IMR-90 (cell line): ENCODE measurements at regions not wholly inside any gene's neighbourhood (a gene's known extent, or its start where the extent isn't known, plus 50 kb on each side); places are given as distances from the start of the nearest gene placed in this dataset.
A peak's percentile ranks its signal among the peaks of the same experiment; 100 is the strongest.

Experiments used
- ATAC-seq: fragments of 200-7000 bp; cut with Tn5 transposase; 2 replicates; pipeline ENCODE4 v1.9.1; 2020; ENCODE audit warnings: low read depth, mild to moderate bottlenecking, moderate library complexity
- BruUV-seq: library from RNA; stranded (reverse); fragments of 400-500 nt; replicated peaks from 2 replicates; lab custom pipeline; 2021; lab: Mats Ljungman, UMichigan
- CTCF ChIA-PET: fragments of 300-600 bp; formaldehyde crosslinking; extraction: SDS; loops from one replicate; lab custom pipeline; 2021; ENCODE audit warnings: antibody characterized with exemption; lab: Yijun Ruan, JAX
- POLR2A ChIA-PET: fragments of 300-600 bp; sonication (Branson Sonifier 250); formaldehyde crosslinking; loops from one replicate; lab custom pipeline; 2022; ENCODE audit warnings: antibody characterized with exemption; ENCODE audit not compliant: unreplicated experiment; lab: Charles Lee
- DNase-seq: peaks from one replicate; pipeline ENCODE4 v3.0.0; 2013
- H2AFZ ChIP-seq: replicated peaks from 2 replicates; pipeline ENCODE3; 2013; ENCODE audit warnings: low read length, mild to moderate bottlenecking; ENCODE audit not compliant: poor library complexity
- H2AK5ac ChIP-seq: 2 replicates; pipeline ENCODE4 v1.6.1; 2013; ENCODE audit warnings: low read depth, low read length, inconsistent platforms
- H2AK9ac ChIP-seq: replicated peaks from 2 replicates; pipeline ENCODE3; 2013; ENCODE audit warnings: mild to moderate bottlenecking, low read depth, low read length, moderate library complexity; ENCODE audit not compliant: poor library complexity
- H2BK120ac ChIP-seq: 2 replicates; pipeline ENCODE4 v1.6.1; 2013; ENCODE audit warnings: low read depth, low read length, inconsistent platforms
- H2BK15ac ChIP-seq: 3 replicates; pipeline ENCODE4 v1.6.1; 2013; ENCODE audit warnings: low read depth, low read length, inconsistent platforms
- H2BK20ac ChIP-seq: 2 replicates; pipeline ENCODE4 v1.6.1; 2013; ENCODE audit warnings: low read depth, mild to moderate bottlenecking, inconsistent platforms, low read length, moderate library complexity
- H2BK5ac ChIP-seq: 2 replicates; pipeline ENCODE4 v1.6.1; 2013; ENCODE audit warnings: mild to moderate bottlenecking, low read depth, low read length, inconsistent platforms; ENCODE audit not compliant: poor library complexity, severe bottlenecking
- H3K14ac ChIP-seq: replicated peaks from 2 replicates; pipeline ENCODE4 v1.6.1; 2013; ENCODE audit warnings: low read depth, low read length, inconsistent platforms
- H3K18ac ChIP-seq: 2 replicates; pipeline ENCODE4 v1.6.1; 2013; ENCODE audit warnings: low read depth, low read length, control low read depth
- H3K23ac ChIP-seq: 2 replicates; pipeline ENCODE4 v1.6.1; 2013; ENCODE audit warnings: low read depth, low read length, inconsistent platforms
- H3K27ac ChIP-seq: 2 replicates; pipeline ENCODE4 v1.5.1; 2013; ENCODE audit warnings: mild to moderate bottlenecking, control low read depth, low read length; ENCODE audit not compliant: insufficient read depth
- H3K27me3 ChIP-seq: 2 replicates; pipeline ENCODE4 v1.6.1; 2013; ENCODE audit warnings: low read length; ENCODE audit not compliant: control insufficient read depth, insufficient read depth
- H3K36me3 ChIP-seq: 2 replicates; pipeline ENCODE4 v1.6.1; 2013; ENCODE audit warnings: low read length, mixed read lengths; ENCODE audit not compliant: control insufficient read depth, insufficient read depth
- H3K4ac ChIP-seq: 2 replicates; pipeline ENCODE4 v1.6.1; 2013; ENCODE audit warnings: low read depth, low read length, inconsistent platforms
- H3K4me1 ChIP-seq: 2 replicates; pipeline ENCODE4 v1.6.1; 2013; ENCODE audit warnings: low read length, mixed read lengths; ENCODE audit not compliant: control insufficient read depth, insufficient read depth
- H3K4me2 ChIP-seq: 2 replicates; pipeline ENCODE4 v1.6.1; 2013; ENCODE audit warnings: low read depth, mild to moderate bottlenecking, control low read depth, low read length, moderate library complexity
- H3K4me3 ChIP-seq: 2 replicates; pipeline ENCODE4 v1.5.1; 2013; ENCODE audit warnings: low read depth, mild to moderate bottlenecking, control low read depth, low read length, moderate library complexity; ENCODE audit not compliant: insufficient read depth
- H3K56ac ChIP-seq: 2 replicates; pipeline ENCODE4 v1.6.1; 2013; ENCODE audit warnings: low read length, inconsistent platforms; ENCODE audit not compliant: insufficient read depth; ENCODE audit errors: extremely low read depth
- H3K79me1 ChIP-seq, 2 experiments: 2 replicates each; pipeline ENCODE4 v1.6.1; 2013; ENCODE audit warnings: low read length in 2 of 2, inconsistent platforms in 1 of 2, low read depth in 1 of 2
- H3K9ac ChIP-seq: 2 replicates; pipeline ENCODE4 v1.6.1; 2013; ENCODE audit warnings: low read depth, low read length, control low read depth
- H3K9me1 ChIP-seq: 2 replicates; pipeline ENCODE4 v1.6.1; 2013; ENCODE audit warnings: low read length, inconsistent platforms; ENCODE audit not compliant: insufficient read depth
- H3K9me3 ChIP-seq: 2 replicates; pipeline ENCODE4 v1.6.1; 2013; ENCODE audit warnings: low read length; ENCODE audit not compliant: control insufficient read depth, insufficient read depth
- H4K20me1 ChIP-seq: 2 replicates; pipeline ENCODE4 v1.6.1; 2013; ENCODE audit warnings: low read length, inconsistent platforms; ENCODE audit not compliant: insufficient read depth
- H4K5ac ChIP-seq: 2 replicates; pipeline ENCODE4 v1.6.1; 2013; ENCODE audit warnings: mild to moderate bottlenecking, low read depth, low read length, control low read depth
- H4K8ac ChIP-seq, 2 experiments: 2 replicates each; pipeline ENCODE4 v1.6.1; 2013; ENCODE audit warnings: low read depth in 2 of 2, low read length in 2 of 2, control low read depth in 1 of 2, inconsistent platforms in 1 of 2
- H4K91ac ChIP-seq: 2 replicates; pipeline ENCODE4 v1.6.1; 2013; ENCODE audit warnings: low read depth, low read length, inconsistent platforms; ENCODE audit not compliant: insufficient read depth
- BHLHE40 ChIP-seq: fragments of 150-350 bp; IDR thresholded peaks from 2 replicates; pipeline ENCODE4 v1.6.1; 2016; ENCODE audit warnings: mild to moderate bottlenecking, low read depth, low read length
- CEBPB ChIP-seq: IDR thresholded peaks from 2 replicates; pipeline ENCODE4 v1.6.1; 2012; ENCODE audit warnings: low read depth, low read length, improper control_type of control experiment
- CHD1 ChIP-seq: IDR thresholded peaks from 2 replicates; pipeline ENCODE4 v1.6.1; 2012; ENCODE audit warnings: low read depth, low read length, improper control_type of control experiment
- ELK1 ChIP-seq: fragments of 150-350 bp; IDR thresholded peaks from 2 replicates; pipeline ENCODE4 v1.6.1; 2016; ENCODE audit warnings: low read depth, mild to moderate bottlenecking, low read length, moderate library complexity, borderline replicate concordance
- FOS ChIP-seq: fragments of 150-350 bp; IDR thresholded peaks from 2 replicates; pipeline ENCODE4 v1.6.1; 2016; ENCODE audit warnings: low read depth, low read length
- MAFK ChIP-seq: IDR thresholded peaks from 2 replicates; pipeline ENCODE4 v1.6.1; 2012; ENCODE audit warnings: low read depth, low read length, improper control_type of control experiment
- MAZ ChIP-seq: IDR thresholded peaks from 2 replicates; pipeline ENCODE4 v1.6.1; 2012; ENCODE audit warnings: low read depth, mild to moderate bottlenecking, low read length, improper control_type of control experiment, moderate library complexity, borderline replicate concordance
- MXI1 ChIP-seq: IDR thresholded peaks from 2 replicates; pipeline ENCODE4 v1.6.1; 2012; ENCODE audit warnings: low read depth, mild to moderate bottlenecking, low read length, moderate library complexity, borderline replicate concordance
- NFE2L2 ChIP-seq: fragments of 150-350 bp; IDR thresholded peaks from 2 replicates; pipeline ENCODE4 v1.6.1; 2016; ENCODE audit warnings: low read depth, mild to moderate bottlenecking, low read length
- POLR2A ChIP-seq: IDR thresholded peaks from 2 replicates; pipeline ENCODE4 v1.6.1; 2012; ENCODE audit warnings: mild to moderate bottlenecking, low read depth, low read length
- RAD21 ChIP-seq: IDR thresholded peaks from 2 replicates; pipeline ENCODE4 v1.6.1; 2012; ENCODE audit warnings: low read length, improper control_type of control experiment
- RCOR1 ChIP-seq: IDR thresholded peaks from 2 replicates; pipeline ENCODE4 v1.6.1; 2012; ENCODE audit warnings: mild to moderate bottlenecking, low read length, improper control_type of control experiment; ENCODE audit not compliant: insufficient replicate concordance
- RFX5 ChIP-seq: IDR thresholded peaks from 2 replicates; pipeline ENCODE4 v1.8.0; 2012; ENCODE audit warnings: low read depth, mild to moderate bottlenecking, low read length, moderate library complexity
- SMC3 ChIP-seq: fragments of 150-350 bp; IDR thresholded peaks from 2 replicates; pipeline ENCODE4 v1.6.1; 2016; ENCODE audit warnings: low read depth, mild to moderate bottlenecking, antibody characterized with exemption, low read length, moderate library complexity
- USF2 ChIP-seq: fragments of 150-350 bp; IDR thresholded peaks from 2 replicates; pipeline ENCODE4 v1.6.1; 2017; ENCODE audit warnings: mild to moderate bottlenecking, antibody characterized with exemption, low read length, low read depth
- WGBS, 2 experiments: methylation state at CpG; one replicate each; pipeline versions ENCODE4 v1.1.5 to v1.1.7; 2013; ENCODE audit warnings: missing lambda C conversion rate in 2 of 2; ENCODE audit not compliant: insufficient read length in 1 of 2; ENCODE audit errors: extremely low coverage in 2 of 2; 5-methylcytosine and 5-hydroxymethylcytosine counted together
- dilution Hi-C: fragments of 300-500 bp; cut with HindIII; formaldehyde crosslinking; loops from one replicate; pipeline ENCODE4 v1.14.3; 2018; ENCODE audit warnings: low sequenced_read_pairs; ENCODE audit not compliant: unreplicated experiment
- in situ Hi-C: fragments of 300-500 bp; cut with MboI; formaldehyde crosslinking; loops from 3 replicates; pipeline ENCODE4 v1.14.3; 2019; ENCODE audit warnings: low sequenced_read_pairs, inconsistent platforms, mixed read lengths
- intact Hi-C: fragments of 100-400 bp; cut with micrococcal nuclease; formaldehyde crosslinking; loops from 2 replicates; pipeline ENCODE4 v1.10.0; 2022
- TF ChIP-seq, protein P1 (sequence below): conservative IDR thresholded peaks from 2 replicates; pipeline ENCODE4 v1.5.1; 2012; ENCODE audit warnings: mild to moderate bottlenecking, low read depth, low read length, improper control_type of control experiment

DNA sequence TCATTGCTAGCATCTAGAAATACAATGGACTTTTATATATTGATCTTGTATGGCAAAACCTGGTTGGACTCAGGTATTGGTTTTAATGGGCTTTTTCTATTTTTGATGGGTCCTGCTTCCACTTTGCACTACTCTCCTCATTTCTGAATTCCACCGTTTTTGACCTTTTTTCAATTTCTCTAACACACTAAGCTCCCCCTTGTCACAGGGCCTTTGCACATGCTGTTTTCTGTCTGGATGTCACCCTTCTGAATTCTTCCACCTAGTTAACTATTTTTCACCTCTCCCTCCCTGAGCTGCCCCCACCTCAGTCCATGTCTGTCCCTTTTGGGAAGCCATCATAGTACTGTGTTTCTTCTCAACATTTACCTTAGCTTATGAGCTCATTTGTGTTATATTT, 112.7 kb upstream of the FRMD6 start:
- 100% methylated on average over 1 of the region's 1 CpG; no CpG with 5 or more reads in 1 of the 2 experiments for WGBS, 2 experiments
- ChIA-PET CTCF (no interaction called here), POLR2A (interaction anchor here (0.6 kb wide), 1 partner anchor 121 kb away, joined by 6 read pairs; no protein-coding TSS in a partner anchor)
- intact Hi-C loops = no loop called here
- in situ Hi-C loops = no loop called here
- Histone ChIP-seq H3K18ac (peak overlapping the region; percentile 90; the same call in 1 of the 2 replicates), H2BK15ac (peak overlapping the region; percentile 87; the same call in 1 of the 3 replicates), H3K9me3 (no peaks in the 10 kb centered on the region), H2AFZ (no peak overlapping the region), H3K36me3 (no peaks in the 10 kb centered on the region), H4K8ac (peak overlapping the region; percentile 2 to 90), H3K56ac (peak overlapping the region; percentile 31; the same call in 1 of the 2 replicates), H3K4me3 (no peak overlapping the region), H3K23ac (peak overlapping the region; percentile 26; the same call in 1 of the 2 replicates), H3K9me1 (peaks cover 3% of the 10 kb centered on the region; the same call in 1 of the 2 replicates), H3K27ac (no peak overlapping the region; the same call in 1 of the 2 replicates), H3K27me3 (no peaks in the 10 kb centered on the region), H3K4ac (peak overlapping the region; percentile 94), H4K91ac (peak overlapping the region; percentile 64), H3K4me1 (peaks cover 8% of the 10 kb centered on the region), H3K4me2 (no peak overlapping the region), H3K9ac (no peak overlapping the region), H4K20me1 (no peaks in the 10 kb centered on the region), H4K5ac (peak overlapping the region; percentile 49; the same call in 1 of the 2 replicates), H2BK5ac (peak overlapping the region; percentile 93), H3K79me1 (0 out of 4 replicates have a peak, but pooled peaks cover 0 to 5% of the 10 kb centered on the region in 2 experiments), H2BK120ac (peak overlapping the region; percentile 93), H2AK5ac (peak overlapping the region; percentile 81), H2BK20ac (peak overlapping the region; percentile 93), H2AK9ac (peak overlapping the region; percentile 35), H3K14ac (no peak overlapping the region; the same call in 1 of the 2 replicates)
- TF ChIP-seq USF2 (no peak), NFE2L2 (no peak), MXI1 (no peak), MAFK (no peak), CEBPB (no peak), RAD21 (no peak), BHLHE40 (no peak), FOS (no peak), SMC3 (no peak), CHD1 (no peak), MAZ (no peak), RCOR1 (no peak), ELK1 (no peak), POLR2A (no peak), RFX5 (no peak)
- TF ChIP-seq, protein P1, sequence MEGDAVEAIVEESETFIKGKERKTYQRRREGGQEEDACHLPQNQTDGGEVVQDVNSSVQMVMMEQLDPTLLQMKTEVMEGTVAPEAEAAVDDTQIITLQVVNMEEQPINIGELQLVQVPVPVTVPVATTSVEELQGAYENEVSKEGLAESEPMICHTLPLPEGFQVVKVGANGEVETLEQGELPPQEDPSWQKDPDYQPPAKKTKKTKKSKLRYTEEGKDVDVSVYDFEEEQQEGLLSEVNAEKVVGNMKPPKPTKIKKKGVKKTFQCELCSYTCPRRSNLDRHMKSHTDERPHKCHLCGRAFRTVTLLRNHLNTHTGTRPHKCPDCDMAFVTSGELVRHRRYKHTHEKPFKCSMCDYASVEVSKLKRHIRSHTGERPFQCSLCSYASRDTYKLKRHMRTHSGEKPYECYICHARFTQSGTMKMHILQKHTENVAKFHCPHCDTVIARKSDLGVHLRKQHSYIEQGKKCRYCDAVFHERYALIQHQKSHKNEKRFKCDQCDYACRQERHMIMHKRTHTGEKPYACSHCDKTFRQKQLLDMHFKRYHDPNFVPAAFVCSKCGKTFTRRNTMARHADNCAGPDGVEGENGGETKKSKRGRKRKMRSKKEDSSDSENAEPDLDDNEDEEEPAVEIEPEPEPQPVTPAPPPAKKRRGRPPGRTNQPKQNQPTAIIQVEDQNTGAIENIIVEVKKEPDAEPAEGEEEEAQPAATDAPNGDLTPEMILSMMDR = no peak
- DNase-seq = no peak
- dilution Hi-C loops = no loop called here
- no peak for ATAC-seq
- BruUV-seq = no TSS peak
